BLaER1 treated with 17β-estradiol and CSF1 and Interleukin-3, amounts not matched to agents 10 nM and 100 nM (cell line): ENCODE measurements at regions not wholly inside any gene's neighbourhood (a gene's known extent, or its start where the extent isn't known, plus 50 kb on each side); places are given as distances from the start of the nearest gene placed in this dataset.

ENCODE experiments used
- H3K27ac ChIP-seq, 11 experiments: shearing (Covaris generic); formaldehyde crosslinking; 2 replicates each; pipeline ENCODE4 v1.8.1; 2022
- H3K27me3 ChIP-seq, 11 experiments: shearing (Covaris generic); formaldehyde crosslinking; 2 replicates each; pipeline ENCODE4 v1.8.1; 2022
- H3K36me3 ChIP-seq, 11 experiments: shearing (Covaris generic); formaldehyde crosslinking; 2 replicates each; pipeline ENCODE4 v1.8.1; 2022
- H3K4me1 ChIP-seq, 10 experiments: shearing (Covaris generic); formaldehyde crosslinking; 2 replicates each; pipeline ENCODE4 v1.8.1; 2022
- H3K4me2 ChIP-seq, 11 experiments: shearing (Covaris generic); formaldehyde crosslinking; 2 replicates each; pipeline ENCODE4 v1.8.1; 2022
- H3K4me3 ChIP-seq, 10 experiments: shearing (Covaris generic); formaldehyde crosslinking; 2 replicates each; pipeline ENCODE4 v1.8.1; 2022
- H3K9ac ChIP-seq, 11 experiments: shearing (Covaris generic); formaldehyde crosslinking; 2 replicates each; pipeline ENCODE4 v1.8.1; 2022
- H3K9me3 ChIP-seq, 11 experiments: shearing (Covaris generic); formaldehyde crosslinking; replicated peaks in 1 of 11; 2 replicates each; pipeline ENCODE4 v1.8.1; 2022
- H4K20me1 ChIP-seq, 11 experiments: shearing (Covaris generic); formaldehyde crosslinking; 2 replicates each; pipeline ENCODE4 v1.8.1; 2022
- Cebpa-rat ChIP-seq, 11 experiments: shearing (Covaris generic); IDR thresholded peaks; 2 replicates each; pipeline ENCODE4 v1.8.1; 2022

DNA sequence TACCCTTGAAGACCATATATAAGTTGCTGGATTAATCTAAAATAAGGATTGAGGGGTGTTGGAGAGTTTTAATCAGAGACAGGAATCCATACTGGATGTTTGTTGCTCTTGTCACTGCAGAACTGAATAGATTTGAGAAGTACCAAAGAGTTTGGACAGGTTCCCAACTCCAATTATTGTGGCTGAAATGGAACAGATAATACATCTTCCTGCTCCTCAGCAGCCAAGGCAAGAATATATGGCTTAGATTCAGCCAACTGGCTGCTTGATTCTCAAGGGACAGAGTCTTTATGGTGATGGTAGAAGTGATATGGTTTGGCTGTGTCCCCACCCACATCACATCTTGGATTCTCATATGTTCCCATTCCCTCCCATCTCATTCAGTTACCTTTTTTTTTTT is 97.0 kb upstream of the PDHA2 start:
- Histone ChIP-seq H3K27me3 (no peaks in the 10 kb centered on the region), H3K9me3 (peaks cover 0 to 17% (median 12%) of the 10 kb centered on the region in 11 experiments; a peak in 16 of 22 replicates), H3K4me3 (no peak overlapping the region), H3K4me2 (no peak overlapping the region), H3K36me3 (no peaks in the 10 kb centered on the region), H4K20me1 (no peaks in the 10 kb centered on the region), H3K27ac (no peak overlapping the region), H3K4me1 (peaks cover 0 to 21% (median 9%) of the 10 kb centered on the region in 10 experiments; a peak in 12 of 20 replicates), H3K9ac (no peak overlapping the region)
- TF ChIP-seq Cebpa-rat (IDR thresholded peaks at IDR 0.05) = no peak

DNA sequence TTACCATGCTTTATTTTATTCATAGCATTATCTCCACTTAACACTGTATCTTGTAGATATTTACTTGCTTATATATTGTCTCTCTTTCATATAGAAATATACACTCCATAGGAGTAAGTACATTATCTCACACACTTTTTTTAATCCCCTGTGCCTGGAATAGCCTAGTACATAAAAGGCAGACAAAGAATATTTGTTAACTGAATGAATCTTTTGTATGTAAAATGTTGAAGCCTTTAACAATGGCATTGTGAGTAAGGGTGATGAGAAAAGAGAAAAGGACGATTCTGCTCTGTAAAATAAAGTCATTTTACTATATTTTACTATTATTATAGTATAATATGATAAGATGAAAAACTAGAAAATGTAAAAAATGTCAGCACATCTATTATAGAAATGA is 97.7 kb upstream of the PDHA2 start:
- TF ChIP-seq Cebpa-rat (IDR thresholded peaks at IDR 0.05) = no peak
- H3K4me3 ChIP-seq = no peak overlapping the region
- H3K36me3 ChIP-seq = no peaks in the 10 kb centered on the region
- H3K27ac ChIP-seq = no peak overlapping the region
- H3K27me3 ChIP-seq = no peaks in the 10 kb centered on the region
- H3K4me1 ChIP-seq = peaks cover 0 to 21% (median 9%) of the 10 kb centered on the region in 10 experiments; a peak in 12 of 20 replicates
- H3K9me3 ChIP-seq = peaks cover 0 to 17% (median 12%) of the 10 kb centered on the region in 11 experiments; a peak in 16 of 22 replicates
- no peak overlapping the region for H3K4me2 ChIP-seq
- H4K20me1 ChIP-seq = no peaks in the 10 kb centered on the region
- H3K9ac ChIP-seq = no peak overlapping the region

DNA sequence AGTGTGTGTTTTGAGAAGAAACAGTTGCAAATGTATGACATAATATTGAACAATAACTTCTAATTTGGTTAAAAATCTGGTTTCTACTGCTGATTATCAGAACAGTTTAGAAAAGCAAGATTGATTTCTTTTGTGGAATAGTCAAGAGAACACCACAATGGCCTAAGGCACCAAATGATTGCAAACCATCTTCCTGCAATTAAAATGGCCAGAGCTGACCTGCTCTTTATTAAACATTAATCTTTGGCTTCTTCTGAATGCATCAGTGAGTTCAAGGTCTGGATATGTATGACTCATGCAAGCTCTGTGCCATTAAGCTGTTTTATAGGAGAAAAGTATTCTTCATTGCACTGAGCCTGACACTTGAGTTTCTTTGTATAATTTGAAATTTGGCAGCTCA is 107.8 kb upstream of the PDHA2 start:
- no peak overlapping the region for H3K27ac ChIP-seq
- H3K27me3 ChIP-seq = no peaks in the 10 kb centered on the region
- H3K4me2 ChIP-seq = no peak overlapping the region
- no peak for TF ChIP-seq Cebpa-rat (IDR thresholded peaks at IDR 0.05)
- H3K4me3 ChIP-seq = no peak overlapping the region
- H3K9me3 ChIP-seq = no peaks in the 10 kb centered on the region
- no peak overlapping the region for H3K9ac ChIP-seq
- no peaks in the 10 kb centered on the region for H3K36me3 ChIP-seq
- H4K20me1 ChIP-seq = no peaks in the 10 kb centered on the region
- H3K4me1 ChIP-seq = no peaks in the 10 kb centered on the region; a peak in 1 of 20 replicates

DNA sequence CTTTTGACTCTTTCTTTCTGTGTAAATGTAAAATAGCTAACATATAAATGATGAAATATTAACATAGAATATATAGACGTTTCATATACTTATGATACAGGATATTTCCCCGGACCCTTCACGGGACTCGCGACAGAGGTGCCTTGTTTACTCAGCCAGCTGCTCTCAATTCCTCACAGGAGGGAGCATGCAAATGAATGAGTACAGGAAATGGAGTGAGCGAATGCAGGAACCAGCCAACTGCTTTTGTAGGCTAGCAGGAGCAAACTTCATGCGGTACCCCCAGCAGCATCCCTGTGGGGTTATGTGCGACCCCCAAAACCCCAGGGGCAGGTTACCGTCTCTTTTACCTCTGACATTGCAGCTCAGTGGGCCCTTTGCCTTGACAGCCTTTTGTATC is 110.3 kb upstream of the PDHA2 start:
- Histone ChIP-seq H3K27ac (no peak overlapping the region), H4K20me1 (no peaks in the 10 kb centered on the region), H3K4me3 (no peak overlapping the region), H3K27me3 (no peaks in the 10 kb centered on the region), H3K9ac (no peak overlapping the region), H3K4me1 (no peaks in the 10 kb centered on the region; a peak in 1 of 20 replicates), H3K36me3 (no peaks in the 10 kb centered on the region), H3K9me3 (no peaks in the 10 kb centered on the region), H3K4me2 (no peak overlapping the region)
- no peak for TF ChIP-seq Cebpa-rat (IDR thresholded peaks at IDR 0.05)

DNA sequence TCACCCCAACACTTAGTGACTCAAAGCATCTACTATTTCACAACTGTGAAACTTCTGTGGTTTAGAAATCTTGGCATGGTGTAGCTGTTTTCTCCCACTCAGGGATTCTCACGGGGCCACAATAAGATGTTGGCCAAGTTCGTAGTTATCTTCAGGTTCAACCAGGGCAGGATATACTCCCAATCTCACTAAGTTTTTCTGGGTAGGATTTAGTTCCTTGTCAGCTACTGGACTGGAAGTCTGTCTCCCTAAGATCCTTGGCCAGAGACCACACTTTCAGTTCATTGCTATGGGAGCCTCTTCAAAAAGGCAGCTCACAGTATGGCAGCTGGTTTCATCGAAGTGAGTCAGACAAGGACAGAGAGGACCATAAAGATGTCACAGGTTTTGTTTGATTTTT is 111.7 kb upstream of the PDHA2 start:
- Histone ChIP-seq H3K4me3 (no peak overlapping the region), H3K9me3 (no peaks in the 10 kb centered on the region), H4K20me1 (no peaks in the 10 kb centered on the region), H3K9ac (no peak overlapping the region), H3K4me2 (peak overlapping the region in 4 of 11 experiments; percentile 5 to 30 (median 15); a peak in 5 of 22 replicates), H3K4me1 (no peaks in the 10 kb centered on the region; a peak in 1 of 20 replicates), H3K27ac (peak overlapping the region in 2 of 11 experiments; percentile 16 to 28; a peak in 2 of 22 replicates), H3K27me3 (no peaks in the 10 kb centered on the region), H3K36me3 (no peaks in the 10 kb centered on the region)
- TF ChIP-seq Cebpa-rat (IDR thresholded peaks at IDR 0.05) = no peak

DNA sequence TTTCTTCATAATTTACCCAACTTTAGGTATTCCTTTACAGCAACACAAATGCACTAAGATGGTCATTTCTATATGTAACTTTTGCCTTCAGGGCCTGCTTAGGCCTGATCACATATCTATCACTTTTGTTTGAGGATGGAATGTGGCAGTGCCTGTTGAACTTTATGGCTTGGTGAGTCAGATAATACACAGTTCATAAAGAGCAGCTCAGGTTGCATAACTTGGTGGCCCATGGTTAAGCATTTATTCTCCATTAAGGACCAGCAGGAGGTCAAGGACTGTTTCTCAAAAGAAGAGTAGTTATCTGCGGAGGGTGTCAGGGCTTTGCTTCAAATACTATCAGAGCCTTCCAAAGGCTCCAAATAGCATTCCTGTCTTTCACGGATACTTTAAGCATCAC is 124.1 kb upstream of the PDHA2 start:
- Histone ChIP-seq H3K4me1 (no peaks in the 10 kb centered on the region), H4K20me1 (no peaks in the 10 kb centered on the region), H3K27me3 (no peaks in the 10 kb centered on the region), H3K9me3 (peaks cover 0 to 2% (median 0%) of the 10 kb centered on the region in 11 experiments; a peak in 2 of 22 replicates), H3K36me3 (no peaks in the 10 kb centered on the region), H3K27ac (no peak overlapping the region), H3K4me2 (no peak overlapping the region), H3K4me3 (no peak overlapping the region), H3K9ac (no peak overlapping the region)
- TF ChIP-seq Cebpa-rat (IDR thresholded peaks at IDR 0.05) = no peak

DNA sequence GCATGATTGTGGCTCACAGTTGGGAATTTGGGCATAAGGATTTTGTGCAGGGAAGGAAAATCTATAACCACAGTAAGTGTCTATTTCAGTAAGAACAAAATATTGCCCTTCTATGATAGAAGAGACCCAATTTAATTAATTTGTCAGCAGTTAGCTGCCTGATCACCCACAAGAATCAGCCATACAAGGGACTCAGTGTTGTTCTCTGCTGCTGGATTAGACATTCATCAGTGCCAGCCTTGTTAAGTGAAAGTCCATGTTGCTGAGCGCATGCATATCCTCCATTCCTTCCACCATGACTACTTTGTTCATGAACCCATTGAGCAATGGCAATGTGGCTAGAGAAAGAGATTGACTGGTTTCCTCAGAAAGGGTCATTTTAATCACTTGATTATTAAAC is 125.3 kb upstream of the PDHA2 start:
- H3K4me1 ChIP-seq = no peaks in the 10 kb centered on the region
- H4K20me1 ChIP-seq = no peaks in the 10 kb centered on the region
- H3K4me3 ChIP-seq = no peak overlapping the region
- no peak overlapping the region for H3K27ac ChIP-seq
- no peaks in the 10 kb centered on the region for H3K36me3 ChIP-seq
- TF ChIP-seq Cebpa-rat (IDR thresholded peaks at IDR 0.05) = no peak
- no peak overlapping the region for H3K4me2 ChIP-seq
- no peaks in the 10 kb centered on the region for H3K27me3 ChIP-seq
- H3K9ac ChIP-seq = no peak overlapping the region
- peaks cover 0 to 2% (median 0%) of the 10 kb centered on the region in 11 experiments; a peak in 2 of 22 replicates for H3K9me3 ChIP-seq

DNA sequence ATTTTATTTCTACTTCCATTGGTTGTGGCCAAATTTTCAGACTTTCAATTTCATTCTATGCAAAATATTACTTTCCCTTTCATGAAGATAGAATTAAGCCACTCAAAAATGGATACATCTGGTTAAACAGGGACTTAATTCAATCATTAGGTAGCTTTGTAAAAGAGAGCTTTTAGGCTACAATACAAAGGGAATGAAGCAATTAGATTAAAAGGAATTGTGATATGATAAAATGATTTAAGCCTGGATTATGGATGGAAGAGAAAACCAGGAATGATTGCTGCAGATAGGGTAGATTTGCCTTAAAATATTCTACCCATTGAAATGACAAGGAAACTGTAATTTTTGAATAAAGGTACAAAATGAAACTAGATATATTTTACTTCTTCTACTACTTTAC is 134.6 kb upstream of the PDHA2 start:
- H4K20me1 ChIP-seq = no peaks in the 10 kb centered on the region
- TF ChIP-seq Cebpa-rat (IDR thresholded peaks at IDR 0.05) = no peak
- H3K27me3 ChIP-seq = no peaks in the 10 kb centered on the region
- H3K36me3 ChIP-seq = no peaks in the 10 kb centered on the region
- H3K4me2 ChIP-seq = no peak overlapping the region
- peaks cover 0 to 4% (median 0%) of the 10 kb centered on the region in 10 experiments; a peak in 2 of 20 replicates for H3K4me1 ChIP-seq
- H3K27ac ChIP-seq = no peak overlapping the region
- peaks cover 0 to 9% (median 0%) of the 10 kb centered on the region in 11 experiments; a peak in 5 of 22 replicates for H3K9me3 ChIP-seq
- H3K4me3 ChIP-seq = no peak overlapping the region
- no peak overlapping the region for H3K9ac ChIP-seq

DNA sequence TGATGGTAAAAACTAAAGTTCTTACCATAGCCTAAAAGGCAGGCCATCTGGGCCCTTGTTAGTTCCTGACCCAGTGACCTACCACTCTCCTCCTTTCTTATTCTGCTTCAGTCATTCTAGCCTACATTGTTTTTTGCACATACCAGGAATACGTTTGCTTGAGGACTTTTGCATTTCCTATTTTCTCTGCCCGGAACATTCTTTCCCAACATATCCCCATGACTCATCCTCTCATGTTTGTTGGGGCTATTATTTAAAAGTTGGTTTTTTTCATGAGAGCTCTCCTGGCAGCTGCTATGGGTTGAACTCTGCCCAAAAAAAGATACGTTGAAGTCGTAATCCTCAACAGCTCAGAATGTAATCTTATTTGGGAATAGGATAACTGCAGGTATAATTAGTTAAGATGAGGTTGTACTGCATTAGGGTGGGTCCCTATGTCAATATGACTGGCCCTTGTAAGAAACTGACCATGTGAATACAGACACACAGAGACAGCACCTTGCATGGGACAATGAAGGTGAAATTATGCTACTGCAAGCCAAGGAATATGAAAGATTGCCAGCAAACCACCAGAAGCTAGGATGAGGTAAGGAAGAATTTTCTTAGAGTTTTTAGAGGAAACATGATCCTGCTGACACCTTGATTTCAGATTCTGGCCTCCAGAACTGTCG is 138.3 kb upstream of the PDHA2 start:
- no peaks in the 10 kb centered on the region for H3K36me3 ChIP-seq
- H4K20me1 ChIP-seq = no peaks in the 10 kb centered on the region
- H3K9ac ChIP-seq = no peak overlapping the region
- no peak for TF ChIP-seq Cebpa-rat (IDR thresholded peaks at IDR 0.05)
- no peak overlapping the region for H3K27ac ChIP-seq
- H3K4me3 ChIP-seq = no peak overlapping the region
- peaks cover 0 to 9% (median 0%) of the 10 kb centered on the region in 11 experiments; a peak in 5 of 22 replicates for H3K9me3 ChIP-seq
- H3K4me1 ChIP-seq = no peaks in the 10 kb centered on the region
- H3K27me3 ChIP-seq = no peaks in the 10 kb centered on the region
- peak overlapping the region in 1 of 11 experiments; percentile 13; a peak in 1 of 22 replicates for H3K4me2 ChIP-seq

DNA sequence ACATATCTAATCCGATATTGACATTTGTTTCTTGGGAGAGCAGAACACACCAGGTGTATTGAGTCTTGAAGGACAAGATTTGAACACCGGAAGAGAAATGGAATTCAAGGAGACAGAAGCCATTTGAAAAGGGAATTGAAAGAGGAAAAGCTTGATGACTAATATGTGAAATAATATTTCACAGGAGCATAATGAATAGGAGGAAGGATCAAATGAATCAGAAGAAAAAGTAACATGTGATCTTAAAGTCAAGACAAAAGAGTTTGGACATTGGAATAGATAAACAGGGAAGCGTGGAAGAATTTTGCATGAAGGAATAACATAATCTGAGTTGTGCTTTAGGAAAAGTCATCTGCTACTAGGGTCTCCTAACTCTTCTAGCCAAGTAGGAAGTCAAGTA is 145.5 kb upstream of the PDHA2 start:
- Histone ChIP-seq H3K4me3 (no peak overlapping the region), H4K20me1 (no peaks in the 10 kb centered on the region), H3K27ac (peak overlapping the region in 1 of 11 experiments; percentile 43; a peak in 3 of 22 replicates), H3K27me3 (no peaks in the 10 kb centered on the region), H3K9me3 (no peaks in the 10 kb centered on the region), H3K36me3 (no peaks in the 10 kb centered on the region), H3K4me2 (peak overlapping the region in 2 of 11 experiments; percentile 41 to 54; a peak in 5 of 22 replicates), H3K4me1 (peaks cover 0 to 19% (median 0%) of the 10 kb centered on the region in 10 experiments; a peak in 4 of 20 replicates), H3K9ac (no peak overlapping the region)
- no peak for TF ChIP-seq Cebpa-rat (IDR thresholded peaks at IDR 0.05)
